B cell (primary cell): ENCODE measurements at regions not wholly inside any gene's neighbourhood (a gene's known extent, or its start where the extent isn't known, plus 50 kb on each side); places are given as distances from the start of the nearest gene placed in this dataset.

Source experiments
- ATAC-seq: fragments of 200-7000 bp; cut with Tn5 transposase; one replicate; pipeline ENCODE4 v1.10.0; 2021; ENCODE audit warnings: low read depth, mild to moderate bottlenecking, moderate number of reproducible peaks, moderate library complexity
- CTCF ChIA-PET: fragments of 350-600 bp; sonication (Branson Sonifier 250); formaldehyde crosslinking; loops from one replicate; lab custom pipeline; 2021; ENCODE audit warnings: antibody characterized with exemption, inconsistent platforms; lab: Charles Lee
- POLR2A ChIA-PET: fragments of 350-600 bp; sonication (Branson Sonifier 250); formaldehyde crosslinking; loops from one replicate; lab custom pipeline; 2021; ENCODE audit warnings: antibody characterized with exemption; lab: Charles Lee
- DNase-seq: peaks from one replicate; pipeline ENCODE4 v3.0.0; 2013
- H2AFZ ChIP-seq: 2 replicates; pipeline ENCODE4 v1.6.1; 2012; ENCODE audit warnings: mild to moderate bottlenecking, low read depth, low read length; ENCODE audit not compliant: insufficient read depth, poor library complexity, severe bottlenecking
- H3K27ac ChIP-seq, 2 donors: 1 replicate in 1 of 2; 2 replicates in 1 of 2; pipeline ENCODE4 v1.5.1; 2012 to 2013; ENCODE audit warnings: low read length in 2 of 2, mild to moderate bottlenecking in 2 of 2, moderate library complexity in 1 of 2
- H3K27me3 ChIP-seq, 4 experiments: fragments of 200-600 bp in 1 of 4; sonication (generic) in 1 of 4; replicated peaks in 1 of 4; 1 replicate in 2 of 4; 2 replicates in 2 of 4; pipeline versions ENCODE4 v1.6.1 to v1.7.0; 2013 to 2016; ENCODE audit warnings: low read length in 3 of 4, mild to moderate bottlenecking in 2 of 4, mixed read lengths in 1 of 4, moderate library complexity in 1 of 4; ENCODE audit not compliant: insufficient read depth in 4 of 4, control insufficient read depth in 3 of 4; ENCODE audit errors: control extremely low read depth in 1 of 4
- H3K36me3 ChIP-seq, 2 experiments: replicated peaks in 1 of 2; 1 replicate in 1 of 2; 2 replicates in 1 of 2; pipeline versions ENCODE4 v1.6.1 to v1.7.1; 2013; ENCODE audit warnings: low read length in 1 of 2; ENCODE audit not compliant: insufficient read depth in 2 of 2, control insufficient read depth in 1 of 2; ENCODE audit errors: control extremely low read depth in 1 of 2, extremely low read depth in 1 of 2
- H3K4me1 ChIP-seq, 2 donors: fragments of 200-600 bp in 1 of 2; sonication (generic) in 1 of 2; 1 replicate in 1 of 2; 2 replicates in 1 of 2; pipeline versions ENCODE4 v1.5.1 to v1.6.1; 2013 to 2017; ENCODE audit warnings: low read length in 2 of 2; ENCODE audit not compliant: control insufficient read depth in 2 of 2, insufficient read depth in 2 of 2
- H3K4me2 ChIP-seq: replicated peaks from 2 replicates; pipeline ENCODE3; 2012; ENCODE audit warnings: mild to moderate bottlenecking, low read depth, low read length; ENCODE audit not compliant: poor library complexity, severe bottlenecking
- H3K4me3 ChIP-seq, 5 experiments: fragments of 200-600 bp in 1 of 5; sonication (generic) in 1 of 5; 1 replicate in 3 of 5; 2 replicates in 2 of 5; pipeline versions ENCODE4 v1.5.1 to v1.7.0; 2011 to 2016; ENCODE audit warnings: low read length in 4 of 5, mild to moderate bottlenecking in 4 of 5, low read depth in 2 of 5, control low read depth in 1 of 5, moderate library complexity in 1 of 5; ENCODE audit not compliant: insufficient read depth in 1 of 5; ENCODE audit errors: control extremely low read depth in 1 of 5, extremely low read depth in 1 of 5
- H3K79me2 ChIP-seq: fragments of 200-600 bp; sonication (generic); one replicate; pipeline ENCODE4 v1.6.0; 2016; ENCODE audit warnings: low read length; ENCODE audit not compliant: control insufficient read depth, insufficient read depth
- H3K9ac ChIP-seq: fragments of 200-600 bp; sonication (generic); 2 replicates; pipeline ENCODE4 v1.6.1; 2017; ENCODE audit warnings: mild to moderate bottlenecking, low read length, moderate library complexity
- H3K9me3 ChIP-seq, 3 donors: one replicate each; pipeline versions ENCODE4 v1.6.1 to v1.7.1; 2013; ENCODE audit warnings: low read length in 2 of 3; ENCODE audit not compliant: control insufficient read depth in 2 of 3, insufficient read depth in 1 of 3; ENCODE audit errors: control extremely low read depth in 1 of 3
- H4K20me1 ChIP-seq: 2 replicates; pipeline ENCODE4 v1.6.0; 2012; ENCODE audit warnings: mild to moderate bottlenecking, low read length; ENCODE audit not compliant: insufficient read depth, control insufficient read depth, poor library complexity, severe bottlenecking
- H3K27ac Mint-ChIP-seq: one replicate; pipeline ENCODE4 v1.8.0; 2021; ENCODE audit warnings: mixed read lengths
- H3K27me3 Mint-ChIP-seq: one replicate; pipeline ENCODE4 v1.8.0; 2021; ENCODE audit warnings: mixed read lengths
- H3K4me1 Mint-ChIP-seq: one replicate; pipeline ENCODE4 v1.8.0; 2021; ENCODE audit warnings: mixed read lengths
- H3K4me3 Mint-ChIP-seq: one replicate; pipeline ENCODE4 v1.8.0; 2021; ENCODE audit warnings: mixed read lengths
- H3K9me3 Mint-ChIP-seq: one replicate; pipeline ENCODE4 v1.8.0; 2022; ENCODE audit warnings: mixed read lengths; ENCODE audit not compliant: insufficient read depth
- EZH2 ChIP-seq: IDR thresholded peaks from 2 replicates; pipeline ENCODE4 v1.6.1; 2012; ENCODE audit warnings: borderline replicate concordance, low read depth, mild to moderate bottlenecking, moderate library complexity, low read length; ENCODE audit not compliant: insufficient read depth, poor library complexity, severe bottlenecking
- WGBS: methylation state at CpG from one replicate; pipeline ENCODE4 v1.1.5; 2013; ENCODE audit warnings: missing lambda C conversion rate; ENCODE audit not compliant: insufficient coverage; 5-methylcytosine and 5-hydroxymethylcytosine counted together
- intact Hi-C: fragments of 100-400 bp; cut with micrococcal nuclease; formaldehyde crosslinking; loops from one replicate; pipeline ENCODE4 v1.10.0; 2022
- TF ChIP-seq, protein P1 (sequence below): fragments of 200-600 bp; IDR thresholded peaks from one replicate; pipeline ENCODE4 v1.8.0; 2022; ENCODE audit warnings: antibody characterized with exemption, mild to moderate bottlenecking

- Histone ChIP-seq H3K4me3 (no peak overlapping the region), H3K4me1 (no peaks in the 10 kb centered on the region), H3K79me2 (no peaks in the 10 kb centered on the region), H3K4me2 (no peak overlapping the region), H3K9me3 (no peaks in the 10 kb centered on the region), H3K27ac (no peak overlapping the region), H3K27me3 (no peaks in the 10 kb centered on the region), H4K20me1 (no peaks in the 10 kb centered on the region), H3K9ac (no peak overlapping the region), H2AFZ (no peak overlapping the region), H3K36me3 (no peaks in the 10 kb centered on the region)
- Mint-ChIP-seq H3K4me3 (no peak overlapping the region), H3K27ac (no peak overlapping the region), H3K9me3 (no peaks in the 10 kb centered on the region), H3K27me3 (peaks cover 3% of the 10 kb centered on the region), H3K4me1 (no peaks in the 10 kb centered on the region)
- DNase-seq (no peak), ATAC-seq (no peak)
- intact Hi-C loops: no loop called here
- 90% methylated on average over 2 of the region's 5 CpGs for WGBS
- ChIA-PET POLR2A (no interaction called here), CTCF (interaction anchor here (1.1 to 8.8 kb wide), 2 partner anchors 10 to 18 kb away, joined by 3 to 56 read pairs; no protein-coding TSS in a partner anchor)
- TF ChIP-seq, protein P1, sequence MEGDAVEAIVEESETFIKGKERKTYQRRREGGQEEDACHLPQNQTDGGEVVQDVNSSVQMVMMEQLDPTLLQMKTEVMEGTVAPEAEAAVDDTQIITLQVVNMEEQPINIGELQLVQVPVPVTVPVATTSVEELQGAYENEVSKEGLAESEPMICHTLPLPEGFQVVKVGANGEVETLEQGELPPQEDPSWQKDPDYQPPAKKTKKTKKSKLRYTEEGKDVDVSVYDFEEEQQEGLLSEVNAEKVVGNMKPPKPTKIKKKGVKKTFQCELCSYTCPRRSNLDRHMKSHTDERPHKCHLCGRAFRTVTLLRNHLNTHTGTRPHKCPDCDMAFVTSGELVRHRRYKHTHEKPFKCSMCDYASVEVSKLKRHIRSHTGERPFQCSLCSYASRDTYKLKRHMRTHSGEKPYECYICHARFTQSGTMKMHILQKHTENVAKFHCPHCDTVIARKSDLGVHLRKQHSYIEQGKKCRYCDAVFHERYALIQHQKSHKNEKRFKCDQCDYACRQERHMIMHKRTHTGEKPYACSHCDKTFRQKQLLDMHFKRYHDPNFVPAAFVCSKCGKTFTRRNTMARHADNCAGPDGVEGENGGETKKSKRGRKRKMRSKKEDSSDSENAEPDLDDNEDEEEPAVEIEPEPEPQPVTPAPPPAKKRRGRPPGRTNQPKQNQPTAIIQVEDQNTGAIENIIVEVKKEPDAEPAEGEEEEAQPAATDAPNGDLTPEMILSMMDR: no peak
- no peak for TF ChIP-seq EZH2
These were observed 83.5 kb upstream of the FSHB start for GRCh38 chr11:30147293-30147692.

- Histone ChIP-seq H3K36me3 (no peaks in the 10 kb centered on the region), H3K4me1 (no peaks in the 10 kb centered on the region), H3K4me3 (no peak overlapping the region), H4K20me1 (no peaks in the 10 kb centered on the region), H3K9me3 (no peaks in the 10 kb centered on the region), H3K9ac (no peak overlapping the region), H3K27me3 (no peaks in the 10 kb centered on the region), H3K27ac (no peak overlapping the region), H2AFZ (no peak overlapping the region), H3K79me2 (no peaks in the 10 kb centered on the region), H3K4me2 (no peak overlapping the region)
- no peaks in the 10 kb centered on the region for H3K4me1 Mint-ChIP-seq
- no peak overlapping the region for H3K4me3 Mint-ChIP-seq
- WGBS: no CpG with 5 or more reads among the region's 1 CpG
- ChIA-PET CTCF (interaction anchor here (7.2 kb wide), 1 partner anchor 7 kb away, joined by 35 read pairs; no protein-coding TSS in a partner anchor), POLR2A (no interaction called here)
- intact Hi-C loops: no loop called here
- TF ChIP-seq EZH2: no peak
- TF ChIP-seq, protein P1: no peak
- ATAC-seq: no peak
- peaks cover 3% of the 10 kb centered on the region for H3K27me3 Mint-ChIP-seq
- H3K27ac Mint-ChIP-seq: no peak overlapping the region
- DNase-seq: no peak
- no peaks in the 10 kb centered on the region for H3K9me3 Mint-ChIP-seq
These were observed 80.8 kb upstream of the FSHB start for GRCh38 chr11:30149998-30150397.
